T-helper 1 cell treated with Interleukin-12 subunit alpha and Interleukin-12 subunit beta and Interleukin-4 antibody, amounts not matched to agents 30 μg/mL and 1 μg/mL, for 36 hours (primary cell): ENCODE measurements at regions not wholly inside any gene's neighbourhood (a gene's known extent, or its start where the extent isn't known, plus 50 kb on each side); places are given as distances from the start of the nearest gene placed in this dataset.
"Not testable (repeated sequence)": the region's sequence is repeated elsewhere in the genome, so short reads cannot be mapped to it uniquely, and the experiment has no call there.

Experiments
- H3K27ac Mint-ChIP-seq: one replicate; pipeline ENCODE4 v1.8.0; 2021; ENCODE audit warnings: mild to moderate bottlenecking, mixed read lengths
- H3K27me3 Mint-ChIP-seq: one replicate; pipeline ENCODE4 v1.8.0; 2021; ENCODE audit warnings: low read depth, mixed read lengths
- H3K36me3 Mint-ChIP-seq: one replicate; pipeline ENCODE4 v1.8.0; 2021; ENCODE audit warnings: low read depth, mixed read lengths
- H3K4me1 Mint-ChIP-seq: one replicate; pipeline ENCODE4 v1.8.0; 2021; ENCODE audit warnings: low read depth, mixed read lengths
- H3K4me3 Mint-ChIP-seq: one replicate; pipeline ENCODE4 v1.8.0; 2021; ENCODE audit warnings: mild to moderate bottlenecking, moderate library complexity, mixed read lengths
- H3K9me3 Mint-ChIP-seq: one replicate; pipeline ENCODE4 v1.8.0; 2021; ENCODE audit warnings: mixed read lengths

DNA sequence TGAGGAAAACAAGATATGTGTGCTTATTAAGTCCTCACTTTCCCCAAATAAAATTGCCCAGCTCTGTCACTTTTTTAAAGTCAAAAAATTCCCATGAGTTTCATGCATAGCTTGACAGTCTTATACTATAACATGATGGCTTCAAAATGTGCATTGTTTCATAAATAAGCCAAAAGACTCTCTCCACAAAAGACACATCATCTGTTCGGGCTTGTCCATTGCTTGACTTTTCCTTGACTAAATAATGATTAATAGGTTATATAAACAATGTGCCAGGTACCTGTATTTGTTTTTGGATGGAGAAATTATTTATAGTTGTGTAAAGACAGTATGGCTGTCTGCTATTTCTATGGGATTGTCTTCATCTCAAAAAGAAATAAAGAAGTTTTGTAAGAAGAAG is 329.2 kb upstream of the KLF3 start:
- Mint-ChIP-seq H3K4me1 (peaks cover 19% of the 10 kb centered on the region), H3K27ac (no peak overlapping the region), H3K9me3 (peaks cover 33% of the 10 kb centered on the region), H3K27me3 (peaks cover 37% of the 10 kb centered on the region), H3K36me3 (peaks cover 24% of the 10 kb centered on the region), H3K4me3 (no peak overlapping the region)

DNA sequence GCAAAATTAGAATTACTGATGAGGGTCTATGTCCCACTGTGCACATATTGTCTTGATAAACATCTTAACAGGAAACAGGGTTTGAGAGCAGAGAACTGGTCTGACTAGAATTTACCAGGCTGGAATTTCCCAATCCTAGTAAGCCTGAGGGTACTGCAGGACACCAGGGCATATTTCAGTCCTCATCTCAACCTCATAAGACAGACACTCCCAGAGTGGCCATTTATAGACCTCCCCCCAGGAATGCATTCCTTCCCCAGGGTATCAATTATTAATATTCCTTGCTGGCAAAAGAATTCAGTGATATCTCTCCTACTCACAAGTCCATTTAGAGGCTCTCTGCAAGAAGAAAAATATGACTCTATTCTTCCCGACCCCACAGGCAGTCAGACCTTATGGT is 325.1 kb upstream of the KLF3 start:
- not testable (repeated sequence) for H3K27ac Mint-ChIP-seq, H3K4me3 Mint-ChIP-seq
- H3K27me3 Mint-ChIP-seq = peaks cover 42% of the 10 kb centered on the region
- peaks cover 16% of the 10 kb centered on the region for H3K4me1 Mint-ChIP-seq
- peaks cover 28% of the 10 kb centered on the region for H3K36me3 Mint-ChIP-seq
- peaks cover 39% of the 10 kb centered on the region for H3K9me3 Mint-ChIP-seq

- Mint-ChIP-seq H3K27ac (no peak overlapping the region), H3K27me3 (peaks cover 34% of the 10 kb centered on the region), H3K36me3 (peaks cover 17% of the 10 kb centered on the region), H3K4me3 (no peak overlapping the region), H3K9me3 (peaks cover 33% of the 10 kb centered on the region), H3K4me1 (peaks cover 1% of the 10 kb centered on the region)
These were observed 320.4 kb upstream of the KLF3 start for GRCh38 chr4:38343608-38344007.

DNA sequence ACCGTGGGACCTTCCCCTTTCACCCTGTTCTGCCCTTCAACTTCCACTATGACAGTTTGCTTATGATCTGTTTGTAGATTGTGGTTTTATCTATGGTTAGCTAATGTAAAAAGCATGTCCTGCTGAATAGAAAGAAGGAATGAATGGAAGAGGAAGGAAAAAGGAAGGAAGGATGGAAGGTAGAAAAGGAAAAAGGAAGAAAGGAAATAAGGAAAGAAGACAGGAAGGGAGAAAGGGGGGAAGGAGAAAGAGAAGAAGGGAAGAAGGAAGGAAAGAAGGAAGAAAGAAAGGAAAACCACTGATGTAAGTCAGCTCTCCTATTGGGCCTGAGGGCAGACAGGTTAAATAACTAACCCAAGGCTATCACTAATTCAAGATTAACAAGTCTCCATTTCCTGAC is 319.1 kb upstream of the KLF3 start:
- Mint-ChIP-seq H3K9me3 (peaks cover 21% of the 10 kb centered on the region), H3K36me3 (peaks cover 7% of the 10 kb centered on the region), H3K27ac (no peak overlapping the region), H3K4me3 (no peak overlapping the region), H3K27me3 (peaks cover 27% of the 10 kb centered on the region), H3K4me1 (peaks cover 1% of the 10 kb centered on the region)

DNA sequence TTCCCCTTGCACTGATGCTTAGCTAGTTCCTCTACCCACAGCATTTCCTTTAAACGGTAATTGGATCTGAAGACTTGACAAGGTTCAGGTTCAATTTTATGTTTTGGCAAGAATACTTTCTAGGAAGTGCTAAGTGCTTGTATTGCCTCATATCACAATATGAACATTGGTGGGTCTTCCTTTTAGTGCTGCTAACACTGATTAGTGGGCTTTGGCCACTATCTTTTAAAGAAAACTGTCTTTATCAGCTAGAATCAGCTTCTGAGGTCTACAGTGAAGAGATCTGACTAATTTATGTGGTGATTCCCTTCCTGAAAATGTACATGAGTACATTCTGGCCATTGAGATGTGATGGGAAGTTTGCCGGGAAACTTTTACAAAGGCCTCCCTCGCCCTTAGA is 316.7 kb upstream of the KLF3 start:
- peaks cover 34% of the 10 kb centered on the region for H3K9me3 Mint-ChIP-seq
- H3K27ac Mint-ChIP-seq = no peak overlapping the region
- peaks cover 1% of the 10 kb centered on the region for H3K4me1 Mint-ChIP-seq
- H3K4me3 Mint-ChIP-seq = no peak overlapping the region
- peaks cover 7% of the 10 kb centered on the region for H3K36me3 Mint-ChIP-seq
- peaks cover 30% of the 10 kb centered on the region for H3K27me3 Mint-ChIP-seq

- Mint-ChIP-seq H3K36me3 (peaks cover 6% of the 10 kb centered on the region), H3K4me1 (peaks cover 2% of the 10 kb centered on the region), H3K27ac (no peak overlapping the region), H3K9me3 (peaks cover 47% of the 10 kb centered on the region), H3K4me3 (no peak overlapping the region), H3K27me3 (peaks cover 14% of the 10 kb centered on the region)
These were observed 309.6 kb upstream of the KLF3 start for GRCh38 chr4:38354421-38354820.

DNA sequence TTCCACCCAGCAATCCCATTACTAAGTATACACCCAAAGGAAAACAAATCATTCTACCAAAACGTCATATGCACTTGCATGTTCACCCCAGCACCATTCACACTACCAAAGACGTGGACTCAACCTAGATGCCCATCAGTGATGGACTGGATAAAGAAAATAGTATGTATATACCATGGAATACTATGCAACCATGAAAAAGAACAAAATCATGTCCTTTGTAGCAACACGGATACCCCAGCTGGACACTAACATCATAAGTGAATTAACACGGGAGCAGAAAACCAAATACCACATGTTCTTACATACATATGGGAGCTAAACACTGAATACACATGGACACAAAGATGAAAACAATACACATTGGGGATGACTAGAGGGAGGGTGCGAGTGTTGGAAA is 309.1 kb upstream of the KLF3 start:
- Mint-ChIP-seq H3K27me3 (peaks cover 14% of the 10 kb centered on the region), H3K9me3 (peaks cover 46% of the 10 kb centered on the region), H3K36me3 (peaks cover 6% of the 10 kb centered on the region), H3K27ac (no peak overlapping the region), H3K4me1 (peaks cover 2% of the 10 kb centered on the region), H3K4me3 (no peak overlapping the region)

- peaks cover 5% of the 10 kb centered on the region for H3K27me3 Mint-ChIP-seq
- H3K36me3 Mint-ChIP-seq = peaks cover 4% of the 10 kb centered on the region
- H3K27ac Mint-ChIP-seq = no peak overlapping the region
- peaks cover 31% of the 10 kb centered on the region for H3K9me3 Mint-ChIP-seq
- H3K4me1 Mint-ChIP-seq = peaks cover 2% of the 10 kb centered on the region
- H3K4me3 Mint-ChIP-seq = no peak overlapping the region
These were observed 307.3 kb upstream of the KLF3 start for GRCh38 chr4:38356686-38357085.

DNA sequence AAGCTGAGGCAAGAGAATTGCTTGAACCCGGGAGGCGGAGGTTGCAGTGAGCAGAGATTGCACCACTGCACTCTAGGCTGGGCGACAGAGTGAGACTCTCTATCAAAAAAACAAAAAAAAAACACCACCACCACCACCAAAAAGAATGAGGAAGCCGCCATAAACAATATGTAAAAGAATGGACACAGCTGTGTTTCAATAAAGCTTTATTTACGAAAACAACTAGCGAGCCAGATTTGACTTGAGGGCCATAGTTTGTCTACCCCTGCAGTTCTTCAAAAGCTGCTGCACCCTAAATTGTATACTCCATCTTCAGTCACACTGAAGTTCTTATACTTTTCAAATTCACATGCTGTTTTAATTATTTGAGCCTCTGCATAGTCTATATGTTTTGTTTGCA is 306.5 kb upstream of the KLF3 start:
- H3K27me3 Mint-ChIP-seq = peaks cover 1% of the 10 kb centered on the region
- peaks cover 24% of the 10 kb centered on the region for H3K9me3 Mint-ChIP-seq
- H3K4me3 Mint-ChIP-seq = no peak overlapping the region
- H3K4me1 Mint-ChIP-seq = peaks cover 2% of the 10 kb centered on the region
- H3K27ac Mint-ChIP-seq = no peak overlapping the region
- H3K36me3 Mint-ChIP-seq = peaks cover under 1% of the 10 kb centered on the region

- H3K36me3 Mint-ChIP-seq = no peaks in the 10 kb centered on the region
- peaks cover 11% of the 10 kb centered on the region for H3K9me3 Mint-ChIP-seq
- H3K27ac Mint-ChIP-seq = no peak overlapping the region
- H3K27me3 Mint-ChIP-seq = no peaks in the 10 kb centered on the region
- no peak overlapping the region for H3K4me3 Mint-ChIP-seq
- H3K4me1 Mint-ChIP-seq = peaks cover 2% of the 10 kb centered on the region
These were observed 304.9 kb upstream of the KLF3 start for GRCh38 chr4:38359113-38359512.

DNA sequence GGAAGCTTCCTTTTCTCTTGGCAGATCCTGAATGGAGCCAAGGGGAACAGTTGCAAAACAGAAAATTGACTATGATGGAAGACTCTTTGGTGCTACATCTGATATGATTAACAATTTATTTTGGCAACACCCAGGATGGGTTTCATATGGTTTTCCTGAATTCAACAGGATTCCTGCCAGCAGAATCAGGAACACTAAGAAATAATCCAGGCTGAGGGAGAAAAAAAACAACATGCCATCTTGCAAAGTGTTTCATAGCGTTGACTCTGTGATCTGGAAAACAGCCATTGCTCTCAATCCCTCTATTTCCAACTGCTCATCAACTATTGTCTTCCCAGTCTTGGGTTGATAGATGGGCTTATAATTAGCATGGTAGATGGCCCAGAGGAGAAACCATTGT is 303.8 kb upstream of the KLF3 start:
- H3K4me3 Mint-ChIP-seq = no peak overlapping the region
- no peaks in the 10 kb centered on the region for H3K36me3 Mint-ChIP-seq
- peaks cover 2% of the 10 kb centered on the region for H3K4me1 Mint-ChIP-seq
- H3K27ac Mint-ChIP-seq = no peak overlapping the region
- H3K27me3 Mint-ChIP-seq = no peaks in the 10 kb centered on the region
- peaks cover under 1% of the 10 kb centered on the region for H3K9me3 Mint-ChIP-seq

DNA sequence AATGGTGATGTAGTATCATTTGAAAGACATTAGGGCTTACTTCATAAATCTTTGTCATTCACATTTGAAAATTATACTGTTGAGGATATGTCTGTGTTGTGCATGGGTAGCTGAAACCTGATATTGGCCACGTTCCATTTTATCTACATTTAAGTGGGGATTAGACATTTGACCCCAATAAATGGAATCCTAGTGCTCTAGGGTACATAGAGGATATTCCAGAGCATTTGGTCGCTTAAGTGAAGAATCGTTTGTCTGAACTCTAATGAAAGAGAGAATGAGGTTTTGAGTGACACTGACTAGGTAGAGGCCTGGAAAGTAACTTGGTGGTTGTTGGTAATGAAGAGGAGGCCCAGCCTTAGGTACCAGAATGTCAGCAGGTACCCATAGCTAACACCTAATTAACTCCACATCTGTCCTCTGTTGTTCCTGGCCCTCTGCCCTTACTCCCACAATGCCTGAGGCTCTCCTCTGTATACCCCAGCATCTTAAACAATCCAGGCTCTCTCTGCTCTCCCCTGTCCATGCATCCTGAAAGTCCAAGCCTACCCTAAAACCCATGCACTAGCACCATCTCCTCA is 299.5 kb upstream of the KLF3 start:
- Mint-ChIP-seq H3K4me1 (no peaks in the 10 kb centered on the region), H3K27ac (no peak overlapping the region), H3K9me3 (no peaks in the 10 kb centered on the region), H3K27me3 (peaks cover 5% of the 10 kb centered on the region), H3K4me3 (no peak overlapping the region), H3K36me3 (no peaks in the 10 kb centered on the region)

DNA sequence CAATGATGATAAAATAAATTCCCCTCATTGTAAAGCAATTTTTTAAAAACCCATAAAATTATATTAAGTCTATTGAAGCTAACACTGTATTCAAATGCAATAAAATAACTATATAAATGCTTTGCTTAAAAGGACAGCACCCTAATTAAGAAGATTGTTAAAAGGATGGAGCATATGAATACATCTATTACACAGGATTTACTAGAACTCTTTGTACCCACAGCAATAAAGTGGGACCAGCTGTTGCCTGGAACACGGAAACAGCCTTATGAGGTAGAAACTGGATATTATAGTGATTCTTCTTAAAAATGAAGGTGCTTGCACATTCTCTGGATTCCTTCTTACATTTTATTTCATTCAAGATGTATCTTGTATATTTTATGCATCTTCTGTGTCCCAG is 298.7 kb upstream of the KLF3 start:
- no peak overlapping the region for H3K4me3 Mint-ChIP-seq
- no peak overlapping the region for H3K27ac Mint-ChIP-seq
- H3K4me1 Mint-ChIP-seq = no peaks in the 10 kb centered on the region
- peaks cover 5% of the 10 kb centered on the region for H3K27me3 Mint-ChIP-seq
- no peaks in the 10 kb centered on the region for H3K36me3 Mint-ChIP-seq
- no peaks in the 10 kb centered on the region for H3K9me3 Mint-ChIP-seq

DNA sequence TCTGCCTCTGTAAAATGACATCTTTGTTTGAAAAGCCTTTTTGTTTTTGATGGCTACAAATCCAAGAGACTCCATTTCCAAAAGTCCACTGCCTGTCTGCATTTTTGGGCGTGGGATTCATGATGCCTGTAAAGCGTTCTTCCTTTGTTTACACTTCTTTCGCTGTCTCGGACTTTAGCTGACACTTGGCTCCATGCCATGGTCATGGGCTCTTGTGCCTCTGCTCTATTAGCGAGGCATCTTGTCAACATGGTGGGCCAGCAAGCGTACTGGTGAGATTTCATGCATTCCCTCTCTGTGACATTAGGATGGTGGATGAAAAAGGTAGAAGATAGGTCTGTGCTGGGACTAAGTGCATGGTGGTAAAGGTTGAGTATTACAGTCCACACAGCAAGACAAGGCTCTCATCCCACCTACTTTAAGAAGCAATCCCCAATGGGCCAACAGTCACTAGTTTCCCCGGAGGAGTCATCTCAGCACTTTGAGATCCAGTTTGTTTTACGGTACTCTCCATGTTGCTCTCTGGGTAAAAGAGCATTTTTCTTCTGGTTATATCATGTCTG is 298.2 kb upstream of the KLF3 start:
- Mint-ChIP-seq H3K9me3 (no peaks in the 10 kb centered on the region), H3K27ac (no peak overlapping the region), H3K4me1 (no peaks in the 10 kb centered on the region), H3K4me3 (no peak overlapping the region), H3K27me3 (peaks cover 5% of the 10 kb centered on the region), H3K36me3 (no peaks in the 10 kb centered on the region)

DNA sequence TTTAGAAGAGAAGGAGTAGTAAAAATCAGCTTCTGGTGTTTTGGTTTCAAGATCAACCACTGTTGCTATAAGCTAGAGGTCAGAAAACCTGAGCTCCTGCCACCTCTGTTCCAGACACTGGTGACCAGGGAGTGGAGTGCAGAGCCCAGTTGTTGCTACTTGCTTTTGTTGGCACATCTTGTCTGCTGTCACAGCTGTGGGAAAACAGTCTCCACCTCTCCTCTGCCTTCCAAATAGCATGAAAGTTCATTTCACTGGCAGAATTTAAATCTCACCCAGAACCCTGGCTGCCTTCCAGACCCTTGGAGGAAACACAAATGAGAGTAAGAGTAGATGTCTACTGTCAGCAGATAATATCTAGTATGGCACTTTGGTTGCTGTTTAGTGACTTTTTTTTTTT is 297.5 kb upstream of the KLF3 start:
- Mint-ChIP-seq H3K36me3 (no peaks in the 10 kb centered on the region), H3K4me3 (no peak overlapping the region), H3K9me3 (no peaks in the 10 kb centered on the region), H3K4me1 (no peaks in the 10 kb centered on the region), H3K27me3 (peaks cover 5% of the 10 kb centered on the region), H3K27ac (no peak overlapping the region)

- H3K4me1 Mint-ChIP-seq = no peaks in the 10 kb centered on the region
- H3K27ac Mint-ChIP-seq = no peak overlapping the region
- H3K9me3 Mint-ChIP-seq = no peaks in the 10 kb centered on the region
- H3K4me3 Mint-ChIP-seq = no peak overlapping the region
- no peaks in the 10 kb centered on the region for H3K36me3 Mint-ChIP-seq
- H3K27me3 Mint-ChIP-seq = peaks cover 5% of the 10 kb centered on the region
These were observed 297.0 kb upstream of the KLF3 start for GRCh38 chr4:38366997-38367396.
